ENCODE measurements at regions not wholly inside any gene's neighbourhood (a gene's known extent, or its start where the extent isn't known, plus 50 kb on each side); places are given as distances from the start of the nearest gene placed in this dataset.

GRCh38 chr5:61674378-61674777, 342.3 kb downstream of the ZSWIM6 start:
- Mint-ChIP-seq H3K27ac (no peak overlapping the region), H3K9me3 (no peaks in the 10 kb centered on the region), H3K4me3 (no peak overlapping the region), H3K4me1 (peaks cover 3% of the 10 kb centered on the region), H3K27me3 (ENCODE audit: low read depth) (peaks cover 19% of the 10 kb centered on the region), H3K36me3 (no peaks in the 10 kb centered on the region)
- TF ChIP-seq CTCF (IDR thresholded peaks at IDR 0.05; ENCODE audit: unreplicated experiment): no peak
- no peak for DNase-seq (ENCODE audit: low spot score in 2 of 2, unreplicated experiment in 2 of 2)

- TF ChIP-seq CTCF (IDR thresholded peaks at IDR 0.05; ENCODE audit: unreplicated experiment): no peak
- Mint-ChIP-seq H3K27ac (no peak overlapping the region), H3K9me3 (no peaks in the 10 kb centered on the region), H3K4me1 (no peaks in the 10 kb centered on the region), H3K36me3 (no peaks in the 10 kb centered on the region), H3K4me3 (no peak overlapping the region), H3K27me3 (ENCODE audit: low read depth) (peaks cover 13% of the 10 kb centered on the region)
- DNase-seq (ENCODE audit: low spot score in 2 of 2, unreplicated experiment in 2 of 2): no peak
Observed at GRCh38 chr5:61675015-61675692, 343.1 kb downstream of the ZSWIM6 start.

GRCh38 chr5:61677220-61677619, 345.2 kb downstream of the ZSWIM6 start:
- Mint-ChIP-seq H3K4me1 (peaks cover 9% of the 10 kb centered on the region), H3K36me3 (no peaks in the 10 kb centered on the region), H3K9me3 (no peaks in the 10 kb centered on the region), H3K27ac (no peak overlapping the region), H3K4me3 (no peak overlapping the region), H3K27me3 (ENCODE audit: low read depth) (peaks cover 12% of the 10 kb centered on the region)
- TF ChIP-seq CTCF (IDR thresholded peaks at IDR 0.05; ENCODE audit: unreplicated experiment): no peak
- no peak for DNase-seq (ENCODE audit: low spot score in 2 of 2, unreplicated experiment in 2 of 2)

- Mint-ChIP-seq H3K4me3 (no peak overlapping the region), H3K9me3 (no peaks in the 10 kb centered on the region), H3K27me3 (ENCODE audit: low read depth) (peaks cover 12% of the 10 kb centered on the region), H3K27ac (no peak overlapping the region), H3K36me3 (no peaks in the 10 kb centered on the region), H3K4me1 (peaks cover 22% of the 10 kb centered on the region)
- DNase-seq (ENCODE audit: low spot score in 2 of 2, unreplicated experiment in 2 of 2): no peak
- no peak for TF ChIP-seq CTCF (IDR thresholded peaks at IDR 0.05; ENCODE audit: unreplicated experiment)
Observed at GRCh38 chr5:61678966-61679365, 346.9 kb downstream of the ZSWIM6 start.

GRCh38 chr5:61679562-61679961, 347.5 kb downstream of the ZSWIM6 start:
- Mint-ChIP-seq H3K9me3 (no peaks in the 10 kb centered on the region), H3K36me3 (no peaks in the 10 kb centered on the region), H3K4me3 (no peak overlapping the region), H3K27me3 (ENCODE audit: low read depth) (peaks cover 10% of the 10 kb centered on the region), H3K27ac (no peak overlapping the region), H3K4me1 (peaks cover 27% of the 10 kb centered on the region)
- DNase-seq (ENCODE audit: low spot score in 2 of 2, unreplicated experiment in 2 of 2): no peak
- TF ChIP-seq CTCF (IDR thresholded peaks at IDR 0.05; ENCODE audit: unreplicated experiment): no peak

GRCh38 chr5:61680247-61680646, 348.2 kb downstream of the ZSWIM6 start:
- Mint-ChIP-seq H3K4me3 (no peak overlapping the region), H3K9me3 (no peaks in the 10 kb centered on the region), H3K27ac (no peak overlapping the region), H3K27me3 (ENCODE audit: low read depth) (peaks cover 6% of the 10 kb centered on the region), H3K36me3 (no peaks in the 10 kb centered on the region), H3K4me1 (peaks cover 27% of the 10 kb centered on the region)
- DNase-seq (ENCODE audit: low spot score in 2 of 2, unreplicated experiment in 2 of 2): no peak
- TF ChIP-seq CTCF (IDR thresholded peaks at IDR 0.05; ENCODE audit: unreplicated experiment): no peak

Measured in mesothelial cell of epicardium (in vitro differentiated cells).